HL-60 (cell line): ENCODE measurements at regions not wholly inside any gene's neighbourhood (a gene's known extent, or its start where the extent isn't known, plus 50 kb on each side); places are given as distances from the start of the nearest gene placed in this dataset.

Experiments used
- DNase-seq, 2 experiments: peaks; one replicate each; pipeline ENCODE4 v3.0.0-alpha.2; 2010 to 2020; ENCODE audit warnings: low read depth in 1 of 2, low spot score in 1 of 2
- H3K27ac ChIP-seq: fragments of 250-450 bp; sonication (Bioruptor Pico); replicated peaks from 2 replicates; pipeline ENCODE4 v1.5.1; 2020; ENCODE audit warnings: mild to moderate bottlenecking, moderate library complexity
- H3K27me3 ChIP-seq: fragments of 250-450 bp; sonication (Bioruptor Pico); 2 replicates; pipeline ENCODE4 v1.5.1; 2021; ENCODE audit warnings: mild to moderate bottlenecking, moderate library complexity; ENCODE audit not compliant: insufficient read depth, poor library complexity, severe bottlenecking
- H3K4me3 ChIP-seq: replicated peaks from 2 replicates; pipeline ENCODE4 v1.5.1; 2011; ENCODE audit warnings: mild to moderate bottlenecking, control low read depth, low read length; ENCODE audit not compliant: insufficient read depth
- GABPA ChIP-seq: IDR thresholded peaks from 2 replicates; pipeline ENCODE4 v1.6.1; 2012; ENCODE audit warnings: low read depth
- POLR2AphosphoS5 ChIP-seq: IDR thresholded peaks from 2 replicates; pipeline ENCODE4 v1.6.1; 2012; ENCODE audit warnings: low read depth
- REST ChIP-seq: IDR thresholded peaks from 2 replicates; pipeline ENCODE4 v1.6.1; 2012; ENCODE audit warnings: low read depth; ENCODE audit not compliant: insufficient replicate concordance
- SPI1 ChIP-seq: IDR thresholded peaks from 2 replicates; pipeline ENCODE4 v1.6.1; 2012; ENCODE audit warnings: low read depth, mild to moderate bottlenecking, borderline replicate concordance
- TF ChIP-seq, protein P1 (sequence below): IDR thresholded peaks from one replicate; pipeline ENCODE4 v1.5.1; 2011; ENCODE audit warnings: low read length, control low read depth, inconsistent platforms; ENCODE audit not compliant: insufficient read depth

GRCh38 chr5:120037451-120037850, 408.1 kb downstream of the FAM170A start:
- H3K27ac ChIP-seq: no peak overlapping the region
- no peak for DNase-seq
- no peak for TF ChIP-seq POLR2AphosphoS5
- no peak for TF ChIP-seq SPI1
- TF ChIP-seq REST: no peak
- TF ChIP-seq, protein P1, sequence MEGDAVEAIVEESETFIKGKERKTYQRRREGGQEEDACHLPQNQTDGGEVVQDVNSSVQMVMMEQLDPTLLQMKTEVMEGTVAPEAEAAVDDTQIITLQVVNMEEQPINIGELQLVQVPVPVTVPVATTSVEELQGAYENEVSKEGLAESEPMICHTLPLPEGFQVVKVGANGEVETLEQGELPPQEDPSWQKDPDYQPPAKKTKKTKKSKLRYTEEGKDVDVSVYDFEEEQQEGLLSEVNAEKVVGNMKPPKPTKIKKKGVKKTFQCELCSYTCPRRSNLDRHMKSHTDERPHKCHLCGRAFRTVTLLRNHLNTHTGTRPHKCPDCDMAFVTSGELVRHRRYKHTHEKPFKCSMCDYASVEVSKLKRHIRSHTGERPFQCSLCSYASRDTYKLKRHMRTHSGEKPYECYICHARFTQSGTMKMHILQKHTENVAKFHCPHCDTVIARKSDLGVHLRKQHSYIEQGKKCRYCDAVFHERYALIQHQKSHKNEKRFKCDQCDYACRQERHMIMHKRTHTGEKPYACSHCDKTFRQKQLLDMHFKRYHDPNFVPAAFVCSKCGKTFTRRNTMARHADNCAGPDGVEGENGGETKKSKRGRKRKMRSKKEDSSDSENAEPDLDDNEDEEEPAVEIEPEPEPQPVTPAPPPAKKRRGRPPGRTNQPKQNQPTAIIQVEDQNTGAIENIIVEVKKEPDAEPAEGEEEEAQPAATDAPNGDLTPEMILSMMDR: no peak
- TF ChIP-seq GABPA: no peak

DNA sequence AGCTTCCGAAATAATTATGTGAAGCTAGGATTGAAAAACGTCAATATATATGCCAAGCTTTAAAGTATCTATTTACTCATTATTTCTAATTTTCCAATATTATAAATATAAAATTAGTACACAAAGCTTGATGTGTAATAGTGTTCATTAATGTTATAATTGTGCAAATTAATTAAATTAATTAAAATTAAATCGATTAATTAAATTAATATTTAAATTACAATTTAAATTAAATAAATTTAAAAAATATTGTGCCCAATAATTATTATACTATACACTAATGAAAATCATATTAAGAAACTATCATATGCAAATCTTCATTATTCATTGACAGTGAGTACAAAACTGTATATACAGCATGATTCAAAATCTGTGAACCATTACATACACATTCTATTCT, 409.8 kb downstream of the FAM170A start:
- TF ChIP-seq, protein P1: no peak
- TF ChIP-seq GABPA (no peak), POLR2AphosphoS5 (no peak), REST (no peak), SPI1 (no peak)
- no peaks in the 10 kb centered on the region for H3K27me3 ChIP-seq
- H3K4me3 ChIP-seq: no peak overlapping the region
- no peak for DNase-seq
- no peak overlapping the region for H3K27ac ChIP-seq

More at GRCh38 chr5:120037451-120037850, 408.1 kb downstream of the FAM170A start:
- Histone ChIP-seq H3K4me3 (no peak overlapping the region), H3K27me3 (no peaks in the 10 kb centered on the region)

- no peak overlapping the region for H3K27ac ChIP-seq
- no peak overlapping the region for H3K4me3 ChIP-seq
- H3K27me3 ChIP-seq: no peaks in the 10 kb centered on the region
- TF ChIP-seq, protein P1: no peak
- TF ChIP-seq REST (no peak), GABPA (no peak)
- no peak for DNase-seq
These were observed 414.1 kb downstream of the FAM170A start for GRCh38 chr5:120043431-120043830.
